ENCODE measurements at regions not wholly inside any gene's neighbourhood (a gene's known extent, or its start where the extent isn't known, plus 50 kb on each side); places are given as distances from the start of the nearest gene placed in this dataset.

DNA sequence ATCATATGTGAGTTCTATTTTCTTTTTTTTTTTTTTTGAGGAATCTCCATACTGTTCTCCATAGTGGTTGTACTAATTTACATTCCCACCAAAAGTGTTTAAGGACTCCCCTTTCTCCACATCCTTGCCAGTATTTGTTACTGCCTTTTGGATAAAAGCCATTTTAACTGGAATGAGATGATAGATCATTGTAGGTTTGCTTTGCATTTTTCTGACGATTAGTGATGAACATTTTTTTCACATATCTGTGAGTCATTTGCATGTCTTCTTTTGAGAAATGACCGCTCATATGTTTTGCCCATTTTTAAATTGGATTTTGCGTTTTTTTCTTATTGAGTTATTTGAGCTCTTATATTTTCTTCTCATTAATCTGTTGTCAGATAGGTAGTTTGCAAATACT, 394.8 kb downstream of the LRFN5 start:
- no peak for TF ChIP-seq EZH2 (IDR thresholded peaks at IDR 0.05; ENCODE audit: borderline replicate concordance, low read depth, low read length, severe bottlenecking)
- TF ChIP-seq, protein P1, sequence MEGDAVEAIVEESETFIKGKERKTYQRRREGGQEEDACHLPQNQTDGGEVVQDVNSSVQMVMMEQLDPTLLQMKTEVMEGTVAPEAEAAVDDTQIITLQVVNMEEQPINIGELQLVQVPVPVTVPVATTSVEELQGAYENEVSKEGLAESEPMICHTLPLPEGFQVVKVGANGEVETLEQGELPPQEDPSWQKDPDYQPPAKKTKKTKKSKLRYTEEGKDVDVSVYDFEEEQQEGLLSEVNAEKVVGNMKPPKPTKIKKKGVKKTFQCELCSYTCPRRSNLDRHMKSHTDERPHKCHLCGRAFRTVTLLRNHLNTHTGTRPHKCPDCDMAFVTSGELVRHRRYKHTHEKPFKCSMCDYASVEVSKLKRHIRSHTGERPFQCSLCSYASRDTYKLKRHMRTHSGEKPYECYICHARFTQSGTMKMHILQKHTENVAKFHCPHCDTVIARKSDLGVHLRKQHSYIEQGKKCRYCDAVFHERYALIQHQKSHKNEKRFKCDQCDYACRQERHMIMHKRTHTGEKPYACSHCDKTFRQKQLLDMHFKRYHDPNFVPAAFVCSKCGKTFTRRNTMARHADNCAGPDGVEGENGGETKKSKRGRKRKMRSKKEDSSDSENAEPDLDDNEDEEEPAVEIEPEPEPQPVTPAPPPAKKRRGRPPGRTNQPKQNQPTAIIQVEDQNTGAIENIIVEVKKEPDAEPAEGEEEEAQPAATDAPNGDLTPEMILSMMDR (IDR thresholded peaks at IDR 0.05; ENCODE audit: borderline replicate concordance, extremely low read depth, low read length, poor library complexity, severe bottlenecking) = no peak

Data from DND-41 (cell line).